ENCODE measurements at regions not wholly inside any gene's neighbourhood (a gene's known extent, or its start where the extent isn't known, plus 50 kb on each side); places are given as distances from the start of the nearest gene placed in this dataset.

DNA sequence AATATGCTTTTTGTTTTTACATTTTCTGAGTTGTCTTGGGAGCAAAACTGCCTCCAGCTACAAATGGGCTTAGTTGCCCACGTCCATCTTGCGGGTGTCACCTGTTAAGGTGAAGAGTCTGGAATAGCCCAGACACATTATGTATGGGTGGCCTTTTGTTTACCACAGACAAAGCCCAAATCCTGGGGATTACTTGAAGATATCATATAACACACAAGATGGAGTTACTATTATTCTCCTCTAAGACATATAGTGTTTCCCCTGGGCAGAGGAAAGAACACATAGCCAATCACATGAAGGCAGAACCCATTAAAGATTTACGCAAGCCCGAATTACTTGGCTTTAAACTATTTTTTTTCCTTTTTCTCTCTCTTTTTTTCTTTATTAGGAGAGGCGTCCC, 625.6 kb upstream of the FAM241A start:
- DNase-seq (ENCODE audit: low read depth in 2 of 2): no peak
- no peak overlapping the region for H3K4me3 ChIP-seq (replicated peaks in 1 of 2; ENCODE audit: low read depth in 2 of 2, low read length in 2 of 2)
- TF ChIP-seq, protein P1, sequence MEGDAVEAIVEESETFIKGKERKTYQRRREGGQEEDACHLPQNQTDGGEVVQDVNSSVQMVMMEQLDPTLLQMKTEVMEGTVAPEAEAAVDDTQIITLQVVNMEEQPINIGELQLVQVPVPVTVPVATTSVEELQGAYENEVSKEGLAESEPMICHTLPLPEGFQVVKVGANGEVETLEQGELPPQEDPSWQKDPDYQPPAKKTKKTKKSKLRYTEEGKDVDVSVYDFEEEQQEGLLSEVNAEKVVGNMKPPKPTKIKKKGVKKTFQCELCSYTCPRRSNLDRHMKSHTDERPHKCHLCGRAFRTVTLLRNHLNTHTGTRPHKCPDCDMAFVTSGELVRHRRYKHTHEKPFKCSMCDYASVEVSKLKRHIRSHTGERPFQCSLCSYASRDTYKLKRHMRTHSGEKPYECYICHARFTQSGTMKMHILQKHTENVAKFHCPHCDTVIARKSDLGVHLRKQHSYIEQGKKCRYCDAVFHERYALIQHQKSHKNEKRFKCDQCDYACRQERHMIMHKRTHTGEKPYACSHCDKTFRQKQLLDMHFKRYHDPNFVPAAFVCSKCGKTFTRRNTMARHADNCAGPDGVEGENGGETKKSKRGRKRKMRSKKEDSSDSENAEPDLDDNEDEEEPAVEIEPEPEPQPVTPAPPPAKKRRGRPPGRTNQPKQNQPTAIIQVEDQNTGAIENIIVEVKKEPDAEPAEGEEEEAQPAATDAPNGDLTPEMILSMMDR (IDR thresholded peaks at IDR 0.05; ENCODE audit: low read depth, low read length): no peak

DNA sequence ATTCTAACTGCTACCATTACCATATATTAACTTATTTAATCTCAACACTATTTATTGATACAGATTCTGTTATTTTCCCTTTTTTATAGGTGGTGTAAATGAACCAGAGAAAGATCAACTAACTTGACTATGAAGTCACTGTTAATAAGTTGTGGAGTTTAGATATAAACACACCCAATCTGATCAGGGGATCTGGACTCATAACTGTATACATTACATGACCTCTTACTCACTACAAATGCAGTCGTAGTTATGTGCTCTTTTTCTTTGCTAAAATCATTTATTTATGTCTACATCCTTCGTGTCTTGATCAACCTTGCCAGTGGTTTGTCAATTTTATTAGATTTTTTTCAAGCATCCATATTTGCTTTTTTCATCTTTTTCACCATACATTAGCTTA, 614.8 kb upstream of the FAM241A start:
- no peak for DNase-seq (ENCODE audit: low read depth in 2 of 2)
- H3K4me3 ChIP-seq (replicated peaks in 1 of 2; ENCODE audit: low read depth in 2 of 2, low read length in 2 of 2): no peak overlapping the region
- TF ChIP-seq, protein P1 (IDR thresholded peaks at IDR 0.05; ENCODE audit: low read depth, low read length): no peak

DNA sequence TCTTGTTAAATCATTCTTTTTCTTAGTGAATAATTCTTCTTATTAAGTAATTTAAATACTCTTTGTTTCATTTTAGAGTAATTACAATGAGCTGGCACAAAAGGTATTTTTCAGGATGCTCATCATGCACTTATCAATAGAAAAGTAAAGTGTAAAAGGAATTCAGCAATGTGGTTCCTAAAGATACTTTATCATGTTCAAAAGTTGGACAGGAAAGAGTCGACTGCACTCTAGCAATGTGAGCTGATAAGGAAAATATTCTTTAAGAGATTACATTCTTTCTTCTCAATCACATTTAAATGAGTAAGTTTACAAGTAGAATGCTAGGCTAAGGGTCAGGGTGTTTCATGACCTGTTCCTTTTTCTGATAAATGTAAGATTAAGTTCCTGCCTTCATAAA, 609.5 kb upstream of the FAM241A start:
- no peak for DNase-seq (ENCODE audit: low read depth in 2 of 2)

DNA sequence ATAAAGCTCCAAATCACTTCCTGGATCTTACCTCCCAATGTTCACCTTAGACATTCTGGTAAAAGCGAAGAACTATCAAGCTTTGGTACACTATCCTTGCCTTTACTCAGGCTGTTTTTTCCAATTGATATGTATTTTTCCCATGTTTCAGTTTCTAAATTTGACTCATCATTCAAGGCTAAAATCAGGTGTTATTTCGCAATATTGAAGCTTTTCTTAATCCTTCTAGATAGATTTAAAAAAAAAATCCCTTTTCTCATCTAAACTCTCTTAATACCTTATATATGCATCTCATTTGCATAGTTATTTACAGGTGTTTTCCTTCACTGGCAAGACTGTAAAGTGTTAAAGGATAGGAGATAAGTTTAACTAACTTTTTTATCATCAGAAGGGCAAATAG, 608.1 kb upstream of the FAM241A start:
- TF ChIP-seq, protein P1 (IDR thresholded peaks at IDR 0.05; ENCODE audit: low read depth, low read length): no peak
- no peak overlapping the region for H3K4me3 ChIP-seq (replicated peaks in 1 of 2; ENCODE audit: low read depth in 2 of 2, low read length in 2 of 2)
- no peak for DNase-seq (ENCODE audit: low read depth in 2 of 2)

More for the DNA sequence above, 609.5 kb upstream of the FAM241A start:
- TF ChIP-seq, protein P1 (IDR thresholded peaks at IDR 0.05; ENCODE audit: low read depth, low read length): no peak
- H3K4me3 ChIP-seq (replicated peaks in 1 of 2; ENCODE audit: low read depth in 2 of 2, low read length in 2 of 2): no peak overlapping the region

DNA sequence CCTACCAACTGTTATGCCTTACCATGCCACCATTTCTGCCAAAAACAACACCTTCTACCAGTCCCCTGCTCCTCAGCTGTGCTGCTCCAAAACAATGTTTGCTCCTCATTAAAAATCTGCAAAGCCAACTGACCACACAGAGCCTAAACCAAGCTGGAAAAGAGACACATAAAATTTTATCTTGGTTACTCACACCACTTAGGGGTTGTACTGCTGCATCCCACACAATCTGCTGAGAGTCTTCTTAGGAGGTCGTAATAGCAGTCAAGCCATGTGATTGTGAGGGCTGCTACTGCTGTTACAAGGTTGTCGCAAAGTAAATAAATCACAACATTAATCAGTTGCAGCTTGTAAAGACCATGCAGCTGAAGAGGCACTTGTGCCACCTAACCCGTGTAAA, 607.4 kb upstream of the FAM241A start:
- H3K4me3 ChIP-seq (replicated peaks in 1 of 2; ENCODE audit: low read depth in 2 of 2, low read length in 2 of 2): no peak overlapping the region
- DNase-seq (ENCODE audit: low read depth in 2 of 2): peak; percentile 3 to 24
- TF ChIP-seq, protein P1 (IDR thresholded peaks at IDR 0.05; ENCODE audit: low read depth, low read length): no peak

DNA sequence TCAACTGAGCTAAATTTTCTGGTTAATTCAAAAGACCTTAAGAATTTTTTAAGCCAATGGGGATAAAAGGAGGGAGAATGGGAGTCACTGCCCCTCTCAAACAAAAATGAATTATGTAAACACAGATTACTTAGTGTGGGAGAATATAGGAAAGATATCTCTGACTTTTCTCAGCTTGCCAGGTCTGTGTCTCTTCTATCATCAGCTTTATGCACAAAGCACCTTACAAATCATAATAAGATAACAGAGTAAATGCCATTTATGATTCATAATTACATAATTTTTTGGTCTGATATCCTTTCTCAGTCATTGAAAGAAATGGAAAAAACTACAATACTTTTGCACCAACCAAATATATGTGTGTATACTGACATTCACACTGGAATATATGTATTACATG, 604.6 kb upstream of the FAM241A start:
- TF ChIP-seq, protein P1 (IDR thresholded peaks at IDR 0.05; ENCODE audit: low read depth, low read length): no peak
- no peak overlapping the region for H3K4me3 ChIP-seq (replicated peaks in 1 of 2; ENCODE audit: low read depth in 2 of 2, low read length in 2 of 2)
- no peak for DNase-seq (ENCODE audit: low read depth in 2 of 2)

DNA sequence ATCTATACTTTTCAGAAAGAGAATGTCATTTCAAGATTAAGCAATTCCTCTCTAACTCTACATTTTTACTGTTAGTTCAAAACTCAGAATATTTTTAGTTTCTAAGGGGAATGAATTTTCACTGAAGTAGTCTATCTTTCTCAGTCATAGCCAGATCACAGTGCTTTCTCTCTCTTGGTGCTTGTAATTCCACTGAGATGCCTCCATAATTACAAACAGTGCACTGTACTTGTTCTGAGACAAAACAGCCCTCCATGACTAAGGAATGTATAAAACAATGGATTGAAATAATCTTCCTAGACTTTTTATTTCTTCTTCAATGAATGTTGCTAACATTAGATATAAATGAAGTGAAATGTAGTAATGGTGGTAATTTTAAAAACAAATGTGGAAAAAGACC, 603.2 kb upstream of the FAM241A start:
- no peak overlapping the region for H3K4me3 ChIP-seq (replicated peaks in 1 of 2; ENCODE audit: low read depth in 2 of 2, low read length in 2 of 2)
- DNase-seq (ENCODE audit: low read depth in 2 of 2): peak in 1 of 2 donors; percentile 7
- TF ChIP-seq, protein P1 (IDR thresholded peaks at IDR 0.05; ENCODE audit: low read depth, low read length): no peak
